ENCODE measurements at regions not wholly inside any gene's neighbourhood (a gene's known extent, or its start where the extent isn't known, plus 50 kb on each side); places are given as distances from the start of the nearest gene placed in this dataset.

DNA sequence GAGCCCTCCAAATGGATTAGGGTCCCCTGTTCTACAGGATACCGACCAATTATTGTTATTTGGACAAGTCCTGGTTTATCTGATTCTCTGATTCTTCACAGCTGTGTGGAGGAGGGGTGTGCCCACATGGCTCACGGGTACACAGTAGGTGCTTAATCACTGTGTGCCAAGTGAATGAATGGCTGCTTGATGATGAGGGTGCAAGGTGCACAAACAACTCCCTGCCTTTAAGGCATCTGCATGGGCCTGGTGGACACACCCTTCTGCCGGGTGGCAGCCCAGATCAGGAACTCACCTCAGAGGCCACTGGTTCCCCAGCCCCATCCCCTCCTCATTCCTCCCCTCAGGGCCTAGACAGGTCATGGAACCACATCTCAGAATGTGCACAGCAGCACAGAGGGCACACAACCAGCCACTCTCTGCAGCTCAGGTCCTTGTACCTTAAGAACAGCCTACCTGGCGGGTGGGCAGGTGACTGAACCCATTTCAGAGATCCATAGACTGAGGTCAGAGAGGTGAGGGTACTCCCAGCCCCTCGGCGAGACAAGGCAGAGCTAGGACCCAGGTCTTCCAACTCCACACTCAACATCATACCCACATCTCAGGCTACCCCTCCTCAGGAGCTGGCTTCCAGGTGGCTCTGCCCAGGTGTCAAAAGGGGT lies 50.3 kb downstream of the SHANK2 start:
- Histone ChIP-seq H3K4me2 (ENCODE audit: low read depth, low read length, poor library complexity, severe bottlenecking) (no peak overlapping the region), H3K36me3 (ENCODE audit: insufficient read depth, low read length) (no peaks in the 10 kb centered on the region), H3K79me2 (ENCODE audit: insufficient read depth, low read length) (no peaks in the 10 kb centered on the region), H4K20me1 (ENCODE audit: insufficient read depth, low read length, poor library complexity, severe bottlenecking) (no peaks in the 10 kb centered on the region), H3F3A (ENCODE audit: low read depth) (no peaks in the 10 kb centered on the region), H3K4me1 (ENCODE audit: insufficient read depth, low read length, poor library complexity, severe bottlenecking) (no peaks in the 10 kb centered on the region), H3K4me3 (ENCODE audit: low read length, poor library complexity, severe bottlenecking) (no peak overlapping the region), H3K9me2 (replicated peaks; ENCODE audit: low read depth, low read length) (no peaks in the 10 kb centered on the region), H2AFZ (ENCODE audit: low read length) (no peak overlapping the region), H3K9me3 (ENCODE audit: insufficient read depth, low read depth, low read length) (peaks cover 14% of the 10 kb centered on the region; the same call in 1 of the 2 replicates), H3K27me3 (ENCODE audit: insufficient read depth, low read length, poor library complexity, severe bottlenecking) (no peaks in the 10 kb centered on the region), H3K9ac (ENCODE audit: low read depth, low read length, poor library complexity, severe bottlenecking) (no peak overlapping the region)
- TF ChIP-seq, protein P1, sequence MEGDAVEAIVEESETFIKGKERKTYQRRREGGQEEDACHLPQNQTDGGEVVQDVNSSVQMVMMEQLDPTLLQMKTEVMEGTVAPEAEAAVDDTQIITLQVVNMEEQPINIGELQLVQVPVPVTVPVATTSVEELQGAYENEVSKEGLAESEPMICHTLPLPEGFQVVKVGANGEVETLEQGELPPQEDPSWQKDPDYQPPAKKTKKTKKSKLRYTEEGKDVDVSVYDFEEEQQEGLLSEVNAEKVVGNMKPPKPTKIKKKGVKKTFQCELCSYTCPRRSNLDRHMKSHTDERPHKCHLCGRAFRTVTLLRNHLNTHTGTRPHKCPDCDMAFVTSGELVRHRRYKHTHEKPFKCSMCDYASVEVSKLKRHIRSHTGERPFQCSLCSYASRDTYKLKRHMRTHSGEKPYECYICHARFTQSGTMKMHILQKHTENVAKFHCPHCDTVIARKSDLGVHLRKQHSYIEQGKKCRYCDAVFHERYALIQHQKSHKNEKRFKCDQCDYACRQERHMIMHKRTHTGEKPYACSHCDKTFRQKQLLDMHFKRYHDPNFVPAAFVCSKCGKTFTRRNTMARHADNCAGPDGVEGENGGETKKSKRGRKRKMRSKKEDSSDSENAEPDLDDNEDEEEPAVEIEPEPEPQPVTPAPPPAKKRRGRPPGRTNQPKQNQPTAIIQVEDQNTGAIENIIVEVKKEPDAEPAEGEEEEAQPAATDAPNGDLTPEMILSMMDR (conservative IDR thresholded peaks at IDR 0.05; ENCODE audit: low read length): no peak
- TF ChIP-seq EZH2phosphoT487 (IDR thresholded peaks at IDR 0.05; ENCODE audit: borderline replicate concordance): no peak

DNA sequence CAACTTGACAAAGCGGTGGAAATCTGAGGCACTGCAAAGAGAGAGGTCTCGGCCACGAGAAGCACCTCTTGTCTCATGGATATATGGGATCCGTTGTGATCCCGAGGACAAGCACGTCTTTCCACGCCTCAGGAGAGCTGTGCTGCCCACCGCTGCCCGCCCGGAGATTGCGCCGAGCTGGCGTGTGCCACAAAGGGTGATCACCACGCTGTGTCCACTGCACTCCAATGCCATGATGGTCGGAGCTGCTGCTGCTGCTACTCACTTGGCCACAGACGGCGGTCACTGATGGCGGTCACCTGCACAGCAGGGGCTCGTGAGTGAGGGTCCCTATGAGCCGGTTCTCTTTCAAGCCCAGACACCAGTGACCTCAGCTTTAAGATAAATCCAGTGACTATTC lies 51.1 kb downstream of the SHANK2 start:
- Histone ChIP-seq H3K79me2 (ENCODE audit: insufficient read depth, low read length) (no peaks in the 10 kb centered on the region), H3F3A (ENCODE audit: low read depth) (no peaks in the 10 kb centered on the region), H3K9me2 (replicated peaks; ENCODE audit: low read depth, low read length) (no peaks in the 10 kb centered on the region), H3K4me2 (ENCODE audit: low read depth, low read length, poor library complexity, severe bottlenecking) (no peak overlapping the region), H3K4me3 (ENCODE audit: low read length, poor library complexity, severe bottlenecking) (no peak overlapping the region), H2AFZ (ENCODE audit: low read length) (no peak overlapping the region), H3K4me1 (ENCODE audit: insufficient read depth, low read length, poor library complexity, severe bottlenecking) (no peaks in the 10 kb centered on the region), H3K9ac (ENCODE audit: low read depth, low read length, poor library complexity, severe bottlenecking) (no peak overlapping the region), H3K36me3 (ENCODE audit: insufficient read depth, low read length) (no peaks in the 10 kb centered on the region), H3K9me3 (ENCODE audit: insufficient read depth, low read depth, low read length) (peaks cover 14% of the 10 kb centered on the region; the same call in 1 of the 2 replicates), H3K27me3 (ENCODE audit: insufficient read depth, low read length, poor library complexity, severe bottlenecking) (no peaks in the 10 kb centered on the region), H4K20me1 (ENCODE audit: insufficient read depth, low read length, poor library complexity, severe bottlenecking) (no peaks in the 10 kb centered on the region)
- no peak for TF ChIP-seq EZH2phosphoT487 (IDR thresholded peaks at IDR 0.05; ENCODE audit: borderline replicate concordance)
- TF ChIP-seq, protein P1 (conservative IDR thresholded peaks at IDR 0.05; ENCODE audit: low read length): no peak

DNA sequence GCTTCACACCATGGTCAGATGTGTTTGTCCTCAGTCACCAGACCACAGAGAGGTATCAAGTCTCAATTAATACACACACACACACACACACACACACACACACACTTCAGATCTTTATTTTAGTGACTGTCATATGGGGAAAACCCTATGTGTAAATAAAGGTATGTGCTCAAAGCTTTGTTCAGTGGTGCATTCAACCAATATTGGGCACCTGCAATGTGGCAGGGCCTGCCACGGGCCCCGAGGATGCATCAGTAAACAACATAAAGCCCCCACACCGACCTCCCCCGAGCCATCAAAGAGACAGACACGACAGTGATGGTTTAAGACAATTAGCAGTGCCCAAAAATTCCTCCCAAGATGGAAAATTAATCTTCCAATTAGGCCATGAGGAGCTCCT lies 51.6 kb downstream of the SHANK2 start:
- Histone ChIP-seq H3K9me2 (replicated peaks; ENCODE audit: low read depth, low read length) (no peaks in the 10 kb centered on the region), H3K4me1 (ENCODE audit: insufficient read depth, low read length, poor library complexity, severe bottlenecking) (no peaks in the 10 kb centered on the region), H3K9ac (ENCODE audit: low read depth, low read length, poor library complexity, severe bottlenecking) (no peak overlapping the region), H3K27me3 (ENCODE audit: insufficient read depth, low read length, poor library complexity, severe bottlenecking) (no peaks in the 10 kb centered on the region), H3F3A (ENCODE audit: low read depth) (no peaks in the 10 kb centered on the region), H3K79me2 (ENCODE audit: insufficient read depth, low read length) (no peaks in the 10 kb centered on the region), H3K4me3 (ENCODE audit: low read length, poor library complexity, severe bottlenecking) (no peak overlapping the region), H2AFZ (ENCODE audit: low read length) (no peak overlapping the region), H4K20me1 (ENCODE audit: insufficient read depth, low read length, poor library complexity, severe bottlenecking) (no peaks in the 10 kb centered on the region), H3K9me3 (ENCODE audit: insufficient read depth, low read depth, low read length) (peaks cover 14% of the 10 kb centered on the region; the same call in 1 of the 2 replicates), H3K36me3 (ENCODE audit: insufficient read depth, low read length) (no peaks in the 10 kb centered on the region), H3K4me2 (ENCODE audit: low read depth, low read length, poor library complexity, severe bottlenecking) (no peak overlapping the region)
- TF ChIP-seq, protein P1 (conservative IDR thresholded peaks at IDR 0.05; ENCODE audit: low read length): no peak
- TF ChIP-seq EZH2phosphoT487 (IDR thresholded peaks at IDR 0.05; ENCODE audit: borderline replicate concordance): no peak
